ENCODE measurements at regions not wholly inside any gene's neighbourhood (a gene's known extent, or its start where the extent isn't known, plus 50 kb on each side); places are given as distances from the start of the nearest gene placed in this dataset.
A peak's percentile ranks its signal among the peaks of the same experiment; 100 is the strongest.
"Not testable (repeated sequence)": the region's sequence is repeated elsewhere in the genome, so short reads cannot be mapped to it uniquely, and the experiment has no call there.

DNA sequence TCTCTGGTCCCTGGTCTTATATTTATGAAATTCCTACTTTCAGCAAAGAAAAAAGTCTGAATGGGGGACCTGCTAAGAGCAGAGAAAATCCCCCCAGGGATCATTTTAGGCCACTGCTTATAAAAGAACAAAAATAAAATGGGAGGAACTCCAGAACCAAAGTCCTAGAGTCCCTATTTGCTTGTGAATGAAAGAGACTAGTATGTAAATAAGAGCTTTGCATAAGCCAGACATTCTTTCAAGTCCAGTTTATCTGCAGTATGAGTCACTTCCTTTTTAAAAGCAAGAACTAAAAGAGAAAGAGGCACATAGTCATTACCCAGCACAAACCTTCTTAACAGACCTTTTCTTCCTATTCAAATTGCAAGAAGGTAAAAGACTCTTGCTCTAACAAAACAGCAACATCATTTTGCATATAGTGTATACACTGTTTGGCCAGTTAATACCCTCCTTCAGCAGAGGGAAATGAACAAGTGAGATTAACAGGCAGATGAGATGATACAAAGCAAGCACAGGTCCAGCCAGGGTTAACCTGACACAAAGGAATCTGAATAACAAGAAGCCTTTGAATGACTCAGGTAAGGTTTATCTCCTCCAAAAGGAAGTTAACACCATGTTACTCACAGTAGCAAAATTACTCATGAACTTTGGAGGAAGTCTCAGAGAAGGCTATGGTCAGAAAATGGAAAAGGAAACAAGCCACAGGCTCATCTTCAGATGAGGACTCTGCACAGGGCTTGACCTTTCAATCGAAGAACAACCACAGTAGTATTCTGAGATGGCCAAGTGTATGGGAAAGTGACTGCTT is 87.3 kb downstream of the PHLDA1 start:
- H3K27ac ChIP-seq: peak overlapping the region; percentile 29 to 82
- DNase-seq (ENCODE audit: low spot score): no peak
- TF ChIP-seq, protein P1, sequence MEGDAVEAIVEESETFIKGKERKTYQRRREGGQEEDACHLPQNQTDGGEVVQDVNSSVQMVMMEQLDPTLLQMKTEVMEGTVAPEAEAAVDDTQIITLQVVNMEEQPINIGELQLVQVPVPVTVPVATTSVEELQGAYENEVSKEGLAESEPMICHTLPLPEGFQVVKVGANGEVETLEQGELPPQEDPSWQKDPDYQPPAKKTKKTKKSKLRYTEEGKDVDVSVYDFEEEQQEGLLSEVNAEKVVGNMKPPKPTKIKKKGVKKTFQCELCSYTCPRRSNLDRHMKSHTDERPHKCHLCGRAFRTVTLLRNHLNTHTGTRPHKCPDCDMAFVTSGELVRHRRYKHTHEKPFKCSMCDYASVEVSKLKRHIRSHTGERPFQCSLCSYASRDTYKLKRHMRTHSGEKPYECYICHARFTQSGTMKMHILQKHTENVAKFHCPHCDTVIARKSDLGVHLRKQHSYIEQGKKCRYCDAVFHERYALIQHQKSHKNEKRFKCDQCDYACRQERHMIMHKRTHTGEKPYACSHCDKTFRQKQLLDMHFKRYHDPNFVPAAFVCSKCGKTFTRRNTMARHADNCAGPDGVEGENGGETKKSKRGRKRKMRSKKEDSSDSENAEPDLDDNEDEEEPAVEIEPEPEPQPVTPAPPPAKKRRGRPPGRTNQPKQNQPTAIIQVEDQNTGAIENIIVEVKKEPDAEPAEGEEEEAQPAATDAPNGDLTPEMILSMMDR (IDR thresholded peaks at IDR 0.05): no peak
- no peak overlapping the region for H3K4me3 ChIP-seq

DNA sequence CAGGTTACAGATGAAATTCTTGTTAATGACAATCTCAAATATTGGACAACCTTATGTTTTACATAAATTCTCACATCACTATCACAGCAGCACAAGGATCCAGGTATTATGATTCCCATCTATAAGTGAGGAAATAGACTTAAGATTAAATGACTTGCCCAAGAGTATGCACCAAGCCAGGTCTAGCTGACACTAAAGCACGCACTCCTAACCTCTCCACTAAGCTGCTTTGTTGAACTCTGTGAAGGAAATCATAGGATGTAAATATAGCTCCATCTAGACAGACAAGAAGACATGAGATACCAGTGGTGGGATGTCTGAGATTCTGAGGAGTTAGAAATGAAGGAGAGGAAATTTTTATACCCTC is 87.9 kb downstream of the PHLDA1 start:
- no peak overlapping the region for H3K4me3 ChIP-seq
- DNase-seq (ENCODE audit: low spot score): no peak
- TF ChIP-seq, protein P1 (IDR thresholded peaks at IDR 0.05): no peak
- peak overlapping the region; percentile 29 to 68 for H3K27ac ChIP-seq

DNA sequence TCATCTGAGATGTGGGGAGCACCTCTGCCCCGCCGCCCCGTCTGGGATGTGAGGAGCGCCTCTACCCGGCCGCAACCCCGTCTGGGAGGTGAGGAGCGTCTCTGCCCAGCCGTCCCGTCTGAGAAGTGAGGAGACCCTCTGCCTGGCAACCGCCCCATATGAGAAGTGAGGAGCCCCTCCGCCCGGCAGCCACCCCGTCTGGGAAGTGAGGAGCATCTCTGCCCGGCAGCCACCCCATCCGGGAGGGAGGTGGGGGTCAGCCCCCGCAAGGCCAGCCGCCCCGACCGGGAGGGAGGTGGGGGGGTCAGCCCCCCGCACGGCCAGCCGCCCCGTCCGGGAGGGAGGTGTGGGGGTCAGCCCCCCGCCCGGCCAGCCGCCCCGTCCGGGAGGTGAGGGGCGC is 89.9 kb downstream of the PHLDA1 start:
- not testable (repeated sequence) for H3K27ac ChIP-seq; H3K4me3 ChIP-seq; DNase-seq (ENCODE audit: low spot score)

DNA sequence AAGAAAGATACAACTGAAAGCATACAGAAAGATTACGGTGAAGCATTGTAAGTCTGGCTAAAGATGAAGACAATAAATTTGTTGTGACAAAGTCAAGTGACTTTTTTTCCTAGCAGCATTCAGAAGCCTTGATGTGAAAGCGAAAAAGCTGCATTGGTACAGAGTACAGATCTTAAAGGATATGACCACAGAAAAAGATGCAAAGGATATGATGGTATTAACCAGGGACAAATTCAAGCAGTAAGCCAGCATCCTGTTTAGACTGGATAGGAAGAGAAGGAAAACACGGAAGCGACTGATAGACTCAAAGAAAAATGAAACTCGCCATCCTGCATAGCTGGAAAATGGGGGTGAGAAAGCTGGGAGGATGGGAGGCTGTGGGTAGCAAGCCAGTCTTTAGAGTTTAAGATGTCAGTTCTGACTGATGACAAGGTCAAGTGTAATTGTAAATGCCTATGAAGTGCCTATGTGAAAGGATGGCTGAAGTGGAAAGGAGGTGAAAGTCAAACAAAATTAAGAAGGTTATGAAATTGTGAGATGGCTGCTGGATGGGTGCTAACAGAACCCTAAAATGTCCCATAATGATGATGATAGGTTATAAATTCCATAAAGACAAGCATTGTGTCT is 92.4 kb downstream of the PHLDA1 start:
- Histone ChIP-seq H3K27ac (no peak overlapping the region), H3K4me3 (no peak overlapping the region)
- DNase-seq (ENCODE audit: low spot score): no peak
- TF ChIP-seq, protein P1 (IDR thresholded peaks at IDR 0.05): no peak

DNA sequence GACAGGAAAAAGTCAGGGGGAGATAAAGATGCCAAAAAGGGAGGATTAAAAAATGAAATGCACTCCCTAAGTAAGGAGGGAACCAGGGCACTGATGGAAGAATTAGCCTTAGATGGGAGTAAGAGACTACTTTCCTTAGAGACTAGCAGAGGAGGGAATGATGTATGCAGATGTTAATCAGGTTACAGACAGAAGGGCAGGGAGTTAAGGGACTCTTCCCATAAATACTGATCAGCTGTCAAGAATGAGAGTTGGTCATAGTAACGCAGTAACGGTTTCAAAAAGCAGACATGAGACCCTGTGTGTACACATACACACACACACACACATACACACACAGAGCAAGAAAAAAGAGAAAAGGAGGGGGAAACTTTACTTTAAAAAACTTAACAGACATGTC is 93.4 kb downstream of the PHLDA1 start:
- TF ChIP-seq, protein P1 (IDR thresholded peaks at IDR 0.05): no peak
- no peak overlapping the region for H3K27ac ChIP-seq
- H3K4me3 ChIP-seq: no peak overlapping the region
- DNase-seq (ENCODE audit: low spot score): no peak

DNA sequence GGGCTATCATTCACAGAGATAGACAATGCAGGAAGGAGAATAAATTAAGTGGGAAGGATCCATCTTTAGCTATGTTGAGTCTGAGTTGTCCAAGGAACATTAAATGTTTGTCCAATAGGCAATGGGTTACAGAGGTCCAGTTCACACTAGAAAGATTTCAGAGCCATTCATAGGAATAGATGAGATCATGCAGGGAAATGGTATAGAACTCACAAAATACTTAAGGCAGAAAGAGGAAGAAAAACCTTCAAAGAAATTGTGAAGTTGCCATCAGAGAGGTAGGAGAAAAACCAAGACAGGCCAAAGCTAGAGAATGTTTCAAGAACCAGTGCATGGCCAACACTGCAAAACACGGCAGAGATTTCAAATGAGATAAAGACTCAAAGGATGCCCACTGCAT is 94.1 kb downstream of the PHLDA1 start:
- no peak for DNase-seq (ENCODE audit: low spot score)
- Histone ChIP-seq H3K4me3 (no peak overlapping the region), H3K27ac (no peak overlapping the region)
- TF ChIP-seq, protein P1 (IDR thresholded peaks at IDR 0.05): no peak

DNA sequence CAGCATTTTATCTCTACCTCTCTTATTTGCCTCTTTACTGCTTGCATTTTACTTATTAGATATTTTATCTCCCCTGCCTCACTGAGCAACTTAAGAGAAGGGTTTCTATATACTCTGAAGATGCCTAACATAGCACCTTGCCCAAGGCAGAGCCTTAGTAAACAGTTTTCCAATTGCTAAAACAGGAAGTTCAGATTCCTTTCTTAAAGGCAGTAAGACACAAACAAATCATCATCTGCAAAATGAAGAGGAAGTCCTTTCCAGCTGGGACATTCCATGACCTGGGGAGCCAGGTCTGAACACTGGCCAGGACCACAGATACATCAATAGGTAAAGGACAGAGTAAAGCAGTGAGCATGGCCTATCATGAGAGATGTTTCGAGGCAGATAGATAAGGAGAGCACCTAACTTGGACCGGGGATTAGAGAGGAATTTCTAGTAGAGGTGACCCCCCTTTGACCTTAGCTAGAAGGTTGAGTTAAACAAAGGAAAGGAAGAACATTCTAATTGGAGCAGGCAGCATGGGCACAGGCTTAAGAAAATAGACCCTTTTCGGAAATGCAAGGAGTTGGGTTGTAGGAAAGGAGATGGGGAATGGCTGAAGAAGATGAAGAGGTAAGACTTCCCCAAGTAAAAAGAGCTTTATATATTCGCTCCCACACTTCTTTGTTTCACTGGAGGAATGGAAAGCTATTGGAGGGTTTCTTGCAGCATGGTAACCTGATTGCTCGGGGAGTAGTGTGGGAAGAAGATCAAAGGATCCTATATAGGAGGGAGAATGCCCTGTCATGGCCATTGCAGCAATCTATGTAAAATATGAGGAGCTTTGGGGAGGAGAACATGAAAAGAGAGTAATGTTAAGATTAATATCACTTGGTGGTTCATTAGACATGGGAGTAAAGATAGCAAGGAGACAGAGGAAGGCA is 94.8 kb downstream of the PHLDA1 start:
- TF ChIP-seq, protein P1 (IDR thresholded peaks at IDR 0.05): no peak
- no peak for DNase-seq (ENCODE audit: low spot score)
- Histone ChIP-seq H3K4me3 (no peak overlapping the region), H3K27ac (no peak overlapping the region)

Data from coronary artery (tissue), 2 donors.